HG03354 (cell line): ENCODE measurements at regions not wholly inside any gene's neighbourhood (a gene's known extent, or its start where the extent isn't known, plus 50 kb on each side); places are given as distances from the start of the nearest gene placed in this dataset.
"Not testable (repeated sequence)": the region's sequence is repeated elsewhere in the genome, so short reads cannot be mapped to it uniquely, and the experiment has no call there.

ENCODE experiments used
- ATAC-seq: cut with Tn5 transposase; IDR thresholded peaks from one replicate; pipeline ENCODE4 v1.9.1; 2021; ENCODE audit warnings: mild to moderate bottlenecking; ENCODE audit not compliant: unreplicated experiment, poor library complexity, severe bottlenecking

- ATAC-seq = no peak
Observed at GRCh38 chr1:232376632-232377493, 253.1 kb downstream of the SIPA1L2 start.

- ATAC-seq = no peak
Observed at GRCh38 chr1:232372841-232373440, 257.0 kb downstream of the SIPA1L2 start.

- ATAC-seq = no peak
Observed at GRCh38 chr1:232372431-232372830, 257.5 kb downstream of the SIPA1L2 start.

GRCh38 chr1:232369451-232370296 lies 260.3 kb downstream of the SIPA1L2 start:
- ATAC-seq = no peak

GRCh38 chr1:232368821-232369321 lies 261.1 kb downstream of the SIPA1L2 start:
- no peak for ATAC-seq

- ATAC-seq = no peak
Observed at GRCh38 chr1:232367293-232367692, 262.6 kb downstream of the SIPA1L2 start.

- ATAC-seq = no peak
Observed at GRCh38 chr1:232364654-232365382, 265.1 kb downstream of the SIPA1L2 start.

GRCh38 chr1:232363008-232363407 lies 266.9 kb downstream of the SIPA1L2 start:
- no peak for ATAC-seq

GRCh38 chr1:232357416-232357815 lies 272.5 kb downstream of the SIPA1L2 start:
- no peak for ATAC-seq

GRCh38 chr1:232355162-232356006 lies 274.5 kb downstream of the SIPA1L2 start:
- ATAC-seq = no peak

- ATAC-seq = no peak
Observed at GRCh38 chr1:232353001-232353400, 276.9 kb downstream of the SIPA1L2 start.

- ATAC-seq = no peak
Observed at GRCh38 chr1:232352366-232352765, 277.6 kb downstream of the SIPA1L2 start.

- ATAC-seq = no peak
Observed at GRCh38 chr1:232351335-232351734, 278.6 kb downstream of the SIPA1L2 start.

- no peak for ATAC-seq
Observed at GRCh38 chr1:232346844-232347243, 283.1 kb downstream of the SIPA1L2 start.

GRCh38 chr1:232344791-232345399 lies 285.0 kb downstream of the SIPA1L2 start:
- no peak for ATAC-seq

GRCh38 chr1:232344186-232344585 lies 285.7 kb downstream of the SIPA1L2 start:
- not testable (repeated sequence) for ATAC-seq

- ATAC-seq = no peak
Observed at GRCh38 chr1:232340446-232340845, 289.5 kb downstream of the SIPA1L2 start.

GRCh38 chr1:232339073-232339472 lies 290.9 kb downstream of the SIPA1L2 start:
- no peak for ATAC-seq
